Hematopoietic multipotent progenitor cell treated with erythropoietin and hydrocortisone succinate and interleukin-3 and kit ligand, for 8 days (in vitro differentiated cells): ENCODE measurements at regions not wholly inside any gene's neighbourhood (a gene's known extent, or its start where the extent isn't known, plus 50 kb on each side); places are given as distances from the start of the nearest gene placed in this dataset.
"Not testable (repeated sequence)": the region's sequence is repeated elsewhere in the genome, so short reads cannot be mapped to it uniquely, and the experiment has no call there.

Source experiments
- DNase-seq: peaks from one replicate; pipeline ENCODE4 v3.0.0-alpha.2; 2015

GRCh38 chr12:25328072-25328712 is 77.5 kb upstream of the KRAS start:
- no peak for DNase-seq

DNA sequence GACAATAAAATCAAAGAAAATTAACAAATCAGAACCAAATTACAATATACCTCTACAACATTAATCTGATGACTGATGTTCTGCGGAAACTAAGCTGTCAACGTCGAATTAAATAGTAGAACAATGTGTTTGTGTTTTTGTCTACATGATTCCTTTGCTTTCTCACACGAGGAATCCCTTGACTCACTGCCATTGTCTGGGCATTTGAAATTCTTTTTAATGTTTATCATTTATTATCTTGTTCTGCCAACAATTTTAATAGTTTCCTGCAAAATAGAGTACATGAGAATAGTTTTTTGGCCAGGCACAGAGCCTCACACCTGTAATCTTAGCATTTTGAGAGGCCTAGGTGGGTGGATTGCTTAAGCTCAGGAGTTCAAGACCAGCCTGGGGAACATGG is 76.6 kb upstream of the KRAS start:
- DNase-seq = no peak

- DNase-seq = no peak
Observed at GRCh38 chr12:25326326-25326725, 75.6 kb upstream of the KRAS start.

- no peak for DNase-seq
Observed at GRCh38 chr12:25324861-25325260, 74.1 kb upstream of the KRAS start.

GRCh38 chr12:25323581-25323982 is 72.9 kb upstream of the KRAS start:
- no peak for DNase-seq

DNA sequence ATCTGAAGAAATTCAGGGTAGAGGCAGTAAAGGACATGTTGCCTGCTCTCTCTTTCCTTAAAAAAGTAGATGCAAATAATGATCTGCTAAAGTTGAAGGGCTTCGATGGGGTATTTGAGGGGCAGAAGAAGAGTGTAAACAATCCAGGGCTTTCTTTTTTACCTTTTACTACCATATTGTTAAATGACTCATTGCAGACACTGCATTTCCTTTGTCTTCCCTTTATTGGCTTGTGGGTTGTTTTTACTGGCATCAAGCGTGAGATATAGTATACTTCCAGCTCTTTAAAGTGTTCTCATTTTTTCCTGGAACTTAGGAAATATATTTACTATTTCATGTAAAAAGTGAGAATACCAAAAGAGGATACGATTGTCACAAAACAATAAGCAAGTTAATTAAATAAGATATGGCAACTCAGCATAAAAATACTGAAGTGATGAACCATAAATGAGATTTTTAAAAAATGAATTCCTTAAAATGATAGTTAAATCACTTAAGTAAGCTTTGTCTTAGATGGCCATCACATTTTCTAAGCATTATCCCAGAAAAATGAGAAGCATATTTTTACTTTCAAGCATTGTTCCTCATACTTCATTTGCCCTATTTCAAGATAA is 72.3 kb upstream of the KRAS start:
- no peak for DNase-seq

GRCh38 chr12:25322351-25322750 is 71.6 kb upstream of the KRAS start:
- no peak for DNase-seq

GRCh38 chr12:25321772-25322171 is 71.0 kb upstream of the KRAS start:
- no peak for DNase-seq

DNA sequence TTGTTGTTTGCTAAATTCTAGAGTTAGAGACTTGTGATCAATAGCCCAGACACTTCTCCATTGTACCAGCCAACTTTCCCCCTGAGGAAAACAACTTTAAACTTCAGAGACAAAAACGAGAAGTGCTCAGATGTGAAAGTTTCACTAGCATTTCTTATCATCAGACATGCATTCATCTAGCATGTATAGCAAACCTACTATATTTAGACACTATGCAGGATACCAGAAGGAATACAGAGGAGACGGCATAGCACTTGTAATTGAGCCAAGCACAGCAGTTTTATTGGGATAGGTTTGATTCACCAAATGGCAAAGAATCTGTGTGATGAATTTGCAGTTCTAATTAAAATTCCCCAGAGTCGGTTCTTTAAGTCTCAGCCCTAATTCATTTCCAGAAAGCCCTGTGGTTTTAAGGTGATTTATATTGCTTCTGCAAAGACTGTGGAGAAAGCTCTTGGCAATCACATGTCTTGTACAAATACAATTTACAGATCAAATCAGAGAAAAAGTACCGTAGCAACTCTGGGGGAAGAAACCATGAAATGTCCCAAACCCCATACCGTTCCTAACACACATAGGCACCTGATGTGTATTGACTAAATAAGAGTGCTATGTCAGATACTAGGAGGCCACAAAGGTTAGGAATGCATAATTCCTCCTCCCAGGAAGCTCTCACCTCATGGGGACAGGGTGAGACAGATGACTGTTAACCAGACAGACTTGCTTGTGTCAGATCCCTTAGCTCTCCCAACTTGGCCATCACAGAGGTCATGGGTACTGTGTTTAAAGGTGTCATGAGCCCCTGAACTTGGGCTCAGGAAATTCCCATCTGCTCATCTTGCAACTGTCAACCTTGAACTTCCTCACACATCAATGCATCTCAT is 69.6 kb upstream of the KRAS start:
- no peak for DNase-seq

DNA sequence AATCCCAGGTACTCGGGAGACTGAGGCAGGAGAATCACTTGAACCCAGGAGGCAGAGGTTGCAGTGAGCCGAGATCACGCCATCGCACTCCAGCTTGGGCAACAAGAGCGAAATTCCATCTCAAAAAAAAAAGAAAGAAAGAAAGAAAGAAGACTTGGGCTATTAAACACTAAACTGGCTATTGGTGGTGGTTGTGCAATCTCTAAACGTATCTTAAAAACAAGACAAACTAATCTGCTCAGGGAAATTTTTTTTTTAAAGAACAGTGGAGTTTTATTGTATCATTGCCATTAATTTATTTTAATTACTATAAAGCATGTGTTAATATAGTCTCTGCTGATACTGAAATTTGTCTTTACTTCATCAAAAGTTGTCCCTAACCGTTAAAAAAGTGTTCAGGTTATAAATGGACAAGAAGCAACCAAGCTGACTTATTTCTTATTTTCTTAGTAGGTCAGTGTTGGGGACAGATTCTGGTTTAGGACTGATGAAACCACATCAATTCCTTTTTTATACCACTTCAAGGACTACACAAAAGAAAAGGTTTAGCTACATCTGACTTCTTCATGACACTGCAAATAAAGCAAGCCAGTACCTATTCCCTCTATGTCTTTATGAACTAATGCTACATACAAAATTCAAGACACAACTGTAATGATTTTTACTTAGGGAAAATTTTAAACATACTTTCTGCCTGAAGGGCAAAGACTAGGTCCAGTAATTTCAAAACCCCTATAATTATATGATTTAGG is 68.7 kb upstream of the KRAS start:
- DNase-seq = no peak

DNA sequence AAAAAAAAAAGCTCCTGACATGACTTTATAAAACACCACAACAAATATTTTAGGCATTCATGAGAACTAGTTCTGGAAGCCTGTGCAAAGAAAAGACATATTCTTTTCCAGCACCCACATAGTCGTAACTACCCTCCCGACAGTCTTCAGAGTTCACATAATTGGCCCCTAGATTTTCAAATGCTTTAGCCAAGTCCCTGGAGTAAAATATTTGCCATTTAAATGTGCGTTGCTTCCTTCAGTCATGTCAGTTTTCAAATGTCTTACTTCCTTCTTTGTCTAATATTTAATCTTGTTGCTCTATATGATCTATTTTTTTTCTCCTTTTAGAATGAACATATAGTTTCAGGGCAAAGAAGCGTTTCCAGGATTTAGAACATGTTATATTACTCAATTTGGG is 66.8 kb upstream of the KRAS start:
- no peak for DNase-seq

GRCh38 chr12:25315388-25315787 is 64.7 kb upstream of the KRAS start:
- DNase-seq = no peak

DNA sequence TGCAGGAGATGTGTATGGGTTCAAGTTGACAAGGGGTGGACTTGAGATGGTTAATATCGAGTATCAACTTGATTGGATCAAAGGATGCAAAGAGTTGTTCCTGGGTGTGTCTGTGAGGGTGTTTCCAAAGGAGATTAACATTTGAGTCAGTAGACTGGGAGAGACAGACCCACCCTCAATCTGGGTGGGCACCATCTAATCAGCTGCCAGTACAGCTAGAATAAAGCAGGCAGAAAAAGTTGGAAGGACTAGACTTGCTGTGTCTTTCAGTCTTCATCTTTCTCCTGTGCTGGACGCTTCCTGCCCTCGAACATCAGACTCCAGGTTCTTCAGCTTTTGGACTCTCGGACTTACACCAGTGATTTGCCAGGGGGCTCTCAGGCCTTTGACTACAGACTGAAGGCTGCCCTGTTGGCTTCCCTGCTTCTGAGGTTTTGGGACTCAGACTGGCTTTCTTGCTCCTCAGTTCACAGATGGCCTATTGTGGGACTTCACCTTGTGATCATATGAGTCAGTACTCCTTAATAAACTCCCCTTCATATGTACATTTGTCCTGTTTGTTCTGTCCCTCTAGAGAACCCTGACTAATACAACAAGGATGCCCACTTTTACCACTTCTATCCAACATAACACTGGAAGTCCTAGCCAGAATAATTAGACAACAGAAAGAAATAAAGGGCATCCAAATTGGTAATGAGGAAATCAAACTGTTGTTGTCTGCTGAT is 62.7 kb upstream of the KRAS start:
- not testable (repeated sequence) for DNase-seq

GRCh38 chr12:25311506-25311905 is 60.8 kb upstream of the KRAS start:
- no peak for DNase-seq

- not testable (repeated sequence) for DNase-seq
Observed at GRCh38 chr12:25310071-25310470, 59.3 kb upstream of the KRAS start.

GRCh38 chr12:25308756-25309155 is 58.0 kb upstream of the KRAS start:
- no peak for DNase-seq

GRCh38 chr12:25307818-25308217 is 57.1 kb upstream of the KRAS start:
- no peak for DNase-seq

- no peak for DNase-seq
Observed at GRCh38 chr12:25301798-25302197, 51.1 kb upstream of the KRAS start.
